Stimulated activated CD8-positive, alpha-beta memory T cell treated with anti-CD3 and anti-CD28 coated beads, Interleukin-12 subunit alpha, Interleukin-12 subunit beta, amount 100 ng/mL, for 24 hours (primary cell): ENCODE measurements at regions not wholly inside any gene's neighbourhood (a gene's known extent, or its start where the extent isn't known, plus 50 kb on each side); places are given as distances from the start of the nearest gene placed in this dataset.

Experiments
- DNase-seq: peaks from one replicate; pipeline ENCODE4 v3.0.0-alpha.2; 2020; ENCODE audit errors: extremely low read depth

- no peak for DNase-seq
Measured at GRCh38 chr20:56835829-56836550, 206.9 kb downstream of the TFAP2C start.

- DNase-seq: no peak
Measured at GRCh38 chr20:56839222-56839621, 210.1 kb downstream of the TFAP2C start.

GRCh38 chr20:56839786-56840185 lies 210.7 kb downstream of the TFAP2C start:
- DNase-seq: no peak

GRCh38 chr20:56840716-56841261 lies 211.7 kb downstream of the TFAP2C start:
- DNase-seq: no peak

DNA sequence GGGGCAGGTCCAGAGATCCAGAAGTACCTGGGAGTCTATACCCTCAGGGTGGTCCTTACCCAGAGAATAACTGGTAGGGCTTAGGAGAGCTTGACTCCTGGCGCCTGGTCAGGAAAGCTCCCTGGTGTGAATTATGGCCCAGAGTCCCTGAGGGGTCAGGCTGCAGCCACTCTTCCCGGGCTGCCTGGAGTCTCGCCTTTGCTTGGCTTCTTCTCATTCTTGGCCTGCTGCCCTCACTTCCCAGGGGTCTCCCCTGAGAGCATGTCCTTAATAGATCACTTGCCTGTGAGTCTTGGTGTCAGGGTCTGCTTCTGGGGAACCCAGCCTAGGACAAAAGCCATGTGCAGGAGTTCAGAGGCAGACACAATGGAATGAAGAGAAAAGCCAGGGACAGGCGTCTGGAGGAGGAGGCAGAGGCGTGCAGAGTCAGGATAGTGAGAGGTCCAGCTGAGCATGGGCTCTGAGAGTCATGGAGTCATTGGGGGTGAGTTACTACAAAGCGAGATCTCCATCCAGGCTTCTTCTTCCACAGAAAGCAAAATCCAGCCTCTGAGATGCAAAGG lies 212.3 kb downstream of the TFAP2C start:
- DNase-seq: no peak

DNA sequence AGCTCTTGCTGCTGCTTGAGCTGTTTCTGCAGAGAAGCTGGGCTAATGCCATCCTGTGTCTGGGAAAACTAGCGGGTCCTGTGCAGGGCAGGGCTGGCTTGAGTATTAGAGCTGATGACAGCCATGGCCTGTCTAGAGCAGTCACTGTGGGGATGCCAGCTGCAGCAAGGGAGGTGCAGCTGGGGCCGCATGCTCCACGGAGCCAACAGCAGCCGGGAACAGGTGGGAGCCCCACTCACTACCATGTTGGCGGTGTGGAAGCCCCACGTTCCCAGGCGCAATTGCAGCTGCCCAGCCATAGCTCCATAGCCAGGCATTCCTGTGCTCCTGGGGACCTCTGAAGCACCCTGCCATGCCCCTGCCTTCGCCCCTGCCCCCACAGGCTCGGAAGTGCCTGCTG lies 212.9 kb downstream of the TFAP2C start:
- no peak for DNase-seq

- DNase-seq: no peak
Measured at GRCh38 chr20:56843386-56843785, 214.3 kb downstream of the TFAP2C start.

DNA sequence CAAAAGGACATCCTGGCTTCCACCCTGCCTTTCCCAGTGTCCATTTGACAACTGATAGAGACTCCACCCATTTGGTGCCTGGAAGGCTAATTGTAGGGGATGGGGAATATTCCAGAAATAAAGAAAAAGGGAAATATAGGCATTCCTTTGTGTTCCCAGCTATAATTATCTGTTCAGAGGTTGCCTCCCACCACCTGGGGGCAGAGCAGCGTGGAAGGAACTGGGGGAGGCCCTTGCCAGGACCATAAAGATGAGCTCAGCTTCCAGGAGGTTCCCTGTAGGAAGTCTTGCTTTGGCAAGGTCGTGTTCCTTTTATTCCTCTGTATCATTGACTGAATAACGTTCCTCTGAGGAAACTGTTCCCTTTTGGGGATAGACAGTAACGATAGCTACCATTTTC lies 214.7 kb downstream of the TFAP2C start:
- DNase-seq: no peak

DNA sequence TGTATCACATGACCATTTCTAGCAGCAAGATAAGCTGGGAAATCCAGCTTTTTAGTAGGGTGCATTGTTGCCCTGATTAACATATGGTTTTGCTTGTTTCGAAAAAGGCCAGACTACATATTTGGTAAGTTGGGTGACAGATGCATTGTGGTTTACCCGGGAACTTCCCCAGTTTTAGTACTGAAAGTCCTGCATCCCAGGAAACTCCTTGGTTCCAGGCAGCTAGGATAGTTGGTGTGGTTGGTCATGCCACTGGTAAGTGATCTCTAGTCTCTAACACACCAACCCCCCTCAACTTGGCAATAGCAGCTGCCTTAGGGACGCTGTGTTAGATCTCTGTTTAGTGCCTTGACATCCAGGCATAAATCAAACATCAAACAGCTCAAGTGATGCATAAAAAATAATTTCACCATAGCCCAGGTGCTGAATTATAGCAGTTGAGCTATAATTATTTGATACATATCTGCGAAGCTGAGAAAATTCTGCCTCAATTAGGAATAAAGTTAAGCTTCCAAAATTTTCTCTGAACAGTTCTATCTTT lies 216.5 kb downstream of the TFAP2C start:
- no peak for DNase-seq

DNA sequence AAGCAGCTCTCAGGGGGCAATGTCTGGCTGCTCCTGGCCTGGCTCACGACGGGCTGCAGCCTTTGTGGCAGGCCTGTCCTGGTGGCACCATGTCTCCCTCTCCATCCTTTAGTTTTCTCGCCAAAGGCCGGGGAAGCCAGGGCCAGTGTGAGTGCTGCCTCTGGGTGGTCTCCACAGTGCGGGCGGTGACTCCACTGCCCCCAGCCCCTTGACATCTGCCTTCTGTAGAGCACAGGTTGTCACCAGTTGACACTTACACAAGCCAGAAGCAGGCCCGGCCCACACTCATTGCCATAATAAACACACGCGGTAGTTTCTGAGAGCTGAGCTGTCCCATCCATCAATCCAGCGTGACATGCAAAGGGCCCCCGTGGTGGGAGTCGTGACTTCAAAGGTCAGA lies 219.5 kb downstream of the TFAP2C start:
- no peak for DNase-seq

GRCh38 chr20:56851552-56851951 lies 222.4 kb downstream of the TFAP2C start:
- DNase-seq: no peak

DNA sequence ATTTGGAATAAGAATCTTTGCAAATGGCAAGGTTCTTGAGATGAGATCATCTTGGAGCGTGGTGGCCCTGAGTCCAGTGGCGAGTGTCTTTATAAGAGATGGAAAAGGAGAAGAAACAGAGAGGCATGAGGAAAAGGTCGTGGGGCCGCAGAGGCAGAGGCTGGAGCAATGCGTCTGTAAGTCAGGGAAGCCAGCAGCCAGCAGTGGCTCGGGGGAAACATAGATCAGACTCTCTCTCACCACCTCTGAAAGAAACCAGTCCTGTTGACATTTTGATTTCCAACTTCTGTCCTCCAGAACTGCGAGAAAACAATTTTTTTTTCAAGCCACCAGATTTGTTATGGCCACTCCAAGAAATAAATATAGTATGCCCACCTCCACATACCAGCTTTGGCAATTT lies 226.6 kb downstream of the TFAP2C start:
- no peak for DNase-seq

DNA sequence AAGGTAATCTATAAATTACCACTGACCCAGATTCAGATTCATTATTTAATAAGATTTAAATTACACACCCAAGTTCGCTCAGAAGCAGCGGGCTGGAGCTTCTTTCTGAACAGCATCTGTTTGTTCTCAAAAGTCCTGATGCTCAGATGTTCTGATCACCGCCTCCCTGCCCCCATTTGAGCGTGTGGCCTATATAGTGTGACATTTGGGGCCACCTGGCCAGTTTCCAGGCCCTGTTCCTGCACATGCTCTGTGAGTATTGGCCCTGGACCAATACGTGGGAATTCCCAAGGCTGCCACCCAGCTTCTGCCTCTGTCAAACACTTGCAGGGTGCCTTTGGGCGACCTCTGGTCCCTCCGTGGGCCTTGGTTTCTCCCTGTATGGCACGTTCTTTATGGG lies 228.8 kb downstream of the TFAP2C start:
- DNase-seq: no peak

GRCh38 chr20:56859039-56859800 lies 230.1 kb downstream of the TFAP2C start:
- no peak for DNase-seq

GRCh38 chr20:56859801-56860261 lies 230.7 kb downstream of the TFAP2C start:
- no peak for DNase-seq

DNA sequence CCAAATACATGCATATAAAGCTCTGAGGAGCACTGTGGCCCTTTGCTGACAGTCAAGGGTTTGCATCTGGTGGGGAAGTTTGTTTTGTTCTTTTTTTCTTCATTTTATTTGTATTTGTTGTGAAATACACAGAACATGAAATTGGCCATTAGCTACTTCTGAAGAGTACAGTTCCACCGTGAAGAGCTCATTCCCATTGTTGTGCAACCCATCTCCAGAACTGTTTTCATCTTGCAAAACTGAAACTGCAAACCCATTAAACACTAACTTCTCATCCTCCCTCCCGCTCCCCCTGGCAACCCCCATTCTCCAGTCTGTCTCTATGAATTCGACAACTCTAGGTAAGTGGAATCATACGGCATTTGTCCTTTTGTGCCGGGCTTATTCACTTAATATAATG lies 231.3 kb downstream of the TFAP2C start:
- no peak for DNase-seq

DNA sequence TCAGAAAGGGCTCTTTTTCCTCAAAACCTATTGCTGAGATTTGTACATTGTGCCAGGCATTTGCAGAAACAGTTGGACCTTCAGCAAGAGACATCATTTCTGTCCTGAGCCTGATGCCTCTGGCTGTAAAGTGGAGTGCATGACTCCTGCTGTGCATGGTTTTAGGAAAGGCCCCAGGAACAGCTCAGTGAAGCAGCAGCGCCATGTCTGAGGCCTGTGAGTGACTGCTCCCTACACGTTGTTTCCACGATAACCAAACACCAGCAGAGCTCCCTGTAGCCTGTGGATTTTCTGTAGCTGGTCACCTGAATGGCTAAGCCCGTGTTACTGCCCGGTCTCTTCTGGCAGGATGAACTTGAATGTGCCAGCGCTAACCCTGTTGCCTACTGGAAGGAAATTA lies 232.5 kb downstream of the TFAP2C start:
- DNase-seq: no peak

GRCh38 chr20:56865055-56865454 lies 235.9 kb downstream of the TFAP2C start:
- DNase-seq: no peak

GRCh38 chr20:56867128-56867527 lies 238.0 kb downstream of the TFAP2C start:
- DNase-seq: no peak

GRCh38 chr20:56868746-56869145 lies 239.6 kb downstream of the TFAP2C start:
- no peak for DNase-seq

DNA sequence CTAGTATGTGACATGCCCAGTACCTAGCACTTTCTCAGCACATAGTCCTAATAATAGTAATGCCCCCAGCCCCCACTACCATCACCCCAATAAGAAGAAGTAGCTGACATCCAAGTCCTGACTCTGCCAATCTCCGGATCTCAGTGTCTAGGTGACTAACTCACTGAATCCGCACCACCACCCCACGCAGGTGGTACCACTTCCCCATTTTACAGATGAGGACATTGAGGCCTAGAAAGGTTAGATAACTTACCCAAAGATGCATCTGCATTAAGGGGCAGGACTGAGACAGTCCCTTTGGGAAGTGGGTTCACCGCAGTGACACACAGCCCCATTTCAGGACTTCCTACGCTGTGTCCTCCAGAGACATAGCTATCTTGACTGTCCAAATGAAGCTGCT lies 241.2 kb downstream of the TFAP2C start:
- no peak for DNase-seq

DNA sequence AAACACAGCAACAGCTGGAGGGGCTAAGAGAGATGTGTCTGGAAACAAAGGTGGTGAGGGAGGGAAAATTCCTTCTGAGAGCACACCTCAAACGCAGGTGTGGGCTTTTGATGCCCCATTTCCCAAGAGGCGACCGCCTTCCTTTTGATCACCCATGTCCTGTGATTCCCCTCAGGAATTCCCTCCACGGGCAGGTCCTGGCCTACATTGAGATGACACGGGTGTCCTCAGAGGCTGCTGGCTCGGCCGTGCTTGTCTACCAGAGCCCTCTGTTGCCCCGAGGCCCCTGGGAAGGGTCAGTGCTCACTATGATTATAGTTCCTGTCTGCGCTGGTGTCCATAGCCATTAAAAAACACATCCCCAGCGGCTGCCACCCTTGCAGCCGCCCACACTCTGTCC lies 242.6 kb downstream of the TFAP2C start:
- DNase-seq: no peak
